NCI-H82 treated with DMSO at 0.1 percent for 48 hours (cell line): ENCODE measurements at regions not wholly inside any gene's neighbourhood (a gene's known extent, or its start where the extent isn't known, plus 50 kb on each side); places are given as distances from the start of the nearest gene placed in this dataset.

Experiments used
- DNase-seq: peaks from one replicate; lab custom pipeline; 2025; ENCODE audit not compliant: unreplicated experiment; lab: John Stamatoyannopoulos, UW

DNA sequence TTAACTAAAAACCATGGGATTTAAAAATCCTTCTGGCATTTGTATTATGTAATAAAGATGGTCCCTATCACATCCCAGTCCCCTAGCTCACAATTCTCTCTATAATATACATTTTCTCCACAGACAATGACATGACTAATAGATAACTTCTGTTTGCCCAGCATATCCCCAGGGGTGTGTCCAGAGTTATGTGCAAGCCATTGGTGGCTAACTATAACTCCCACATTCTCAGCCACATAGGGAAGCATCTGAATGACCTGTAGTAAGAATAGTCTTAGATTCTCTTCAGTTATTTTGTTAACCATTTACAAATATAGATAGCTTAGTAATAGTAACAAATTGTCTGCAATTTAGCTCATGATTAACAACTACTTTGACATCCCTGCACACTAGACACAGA lies 52.2 kb upstream of the RBSN start:
- DNase-seq, result no peak

DNA sequence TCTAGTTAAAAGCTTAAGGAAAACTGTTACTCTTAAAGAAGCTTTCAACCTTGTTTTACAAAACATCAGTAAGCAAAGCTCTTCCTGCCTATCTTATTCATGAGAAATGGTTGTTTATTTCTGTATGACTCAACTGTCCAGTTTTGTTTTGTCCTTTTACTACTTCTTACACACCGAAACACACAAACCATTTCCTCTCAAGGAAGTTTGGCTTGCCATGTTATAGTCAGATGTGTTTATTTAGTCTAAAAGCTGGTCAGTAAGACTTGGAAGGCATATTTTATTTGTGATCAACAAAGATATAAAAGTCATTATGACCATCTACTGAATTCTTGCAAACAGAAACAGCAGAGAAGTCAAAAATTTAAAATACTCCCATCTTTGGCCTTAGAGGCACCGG lies 53.2 kb upstream of the RBSN start:
- no peak for DNase-seq

GRCh38 chr3:15153103-15153502 lies 52.9 kb upstream of the CAPN7 start:
- no peak for DNase-seq

DNA sequence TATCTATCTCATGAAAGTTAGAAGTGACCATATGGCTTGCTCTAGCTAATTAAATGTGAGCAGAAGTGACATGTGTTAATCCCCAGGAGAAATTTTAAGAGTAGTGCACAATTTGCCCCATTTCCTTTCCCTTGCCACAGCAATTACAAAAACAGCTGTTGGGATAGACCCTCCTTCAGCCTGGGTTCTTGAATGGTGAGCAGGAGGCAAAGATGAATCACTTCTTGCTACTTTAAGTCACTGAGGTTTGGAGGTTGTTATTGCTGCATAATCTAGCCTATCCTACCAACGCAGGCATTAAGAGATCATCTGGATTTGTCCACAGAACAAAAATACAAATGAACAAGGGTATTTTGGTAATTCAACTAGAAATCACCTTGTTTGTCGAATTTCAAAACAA lies 51.7 kb upstream of the CAPN7 start:
- peak; percentile 46 for DNase-seq

DNA sequence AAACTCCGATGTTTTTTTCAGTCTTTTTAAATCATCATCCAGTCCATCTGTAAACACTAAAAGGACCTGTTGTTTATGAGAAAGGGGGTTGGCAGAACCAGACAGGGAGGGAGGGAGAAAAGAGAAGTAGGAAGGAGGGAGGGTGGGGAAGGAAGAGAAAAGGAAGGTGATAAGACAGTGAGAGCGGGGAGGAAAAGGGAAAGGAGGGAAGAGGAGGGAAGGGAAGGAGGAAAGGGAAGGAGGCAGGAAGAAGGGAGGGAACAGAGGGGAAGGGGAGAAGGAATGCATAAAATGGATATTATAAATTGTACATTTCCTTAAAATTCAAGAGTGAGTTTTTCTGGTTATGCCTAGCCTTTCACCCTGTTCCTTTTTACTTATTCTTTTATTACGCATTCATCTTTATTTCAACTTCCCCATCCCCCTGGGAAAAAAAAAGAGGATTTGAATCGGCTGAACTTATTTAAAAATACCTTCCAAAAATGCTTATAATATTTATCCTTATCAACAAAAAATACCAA lies 50.1 kb upstream of the CAPN7 start:
- DNase-seq, result no peak
